ENCODE measurements at regions not wholly inside any gene's neighbourhood (a gene's known extent, or its start where the extent isn't known, plus 50 kb on each side); places are given as distances from the start of the nearest gene placed in this dataset.

DNA sequence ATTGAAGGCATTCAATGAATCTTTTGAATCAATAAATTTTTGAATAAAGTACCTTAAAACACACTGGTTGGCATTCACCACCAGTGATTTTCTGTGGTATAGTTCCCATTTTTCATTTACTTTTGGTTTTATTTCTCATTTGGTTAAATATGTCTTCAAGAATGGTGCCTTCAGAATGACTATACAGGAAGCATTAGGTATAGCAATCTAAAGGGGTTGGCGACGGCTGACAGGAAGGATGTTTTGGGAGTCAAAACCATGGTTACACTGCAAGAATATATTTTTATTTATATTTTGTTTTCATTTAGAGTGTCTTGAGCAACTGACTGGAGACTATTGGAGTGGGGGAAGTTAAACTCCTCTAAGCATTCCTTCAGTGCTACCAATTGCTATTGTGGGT is 235.7 kb downstream of the HTR1A start:
- ATAC-seq (no peak), DNase-seq (no peak)
- H3K9me3 ChIP-seq: no peaks in the 10 kb centered on the region
- TF ChIP-seq, protein P1, sequence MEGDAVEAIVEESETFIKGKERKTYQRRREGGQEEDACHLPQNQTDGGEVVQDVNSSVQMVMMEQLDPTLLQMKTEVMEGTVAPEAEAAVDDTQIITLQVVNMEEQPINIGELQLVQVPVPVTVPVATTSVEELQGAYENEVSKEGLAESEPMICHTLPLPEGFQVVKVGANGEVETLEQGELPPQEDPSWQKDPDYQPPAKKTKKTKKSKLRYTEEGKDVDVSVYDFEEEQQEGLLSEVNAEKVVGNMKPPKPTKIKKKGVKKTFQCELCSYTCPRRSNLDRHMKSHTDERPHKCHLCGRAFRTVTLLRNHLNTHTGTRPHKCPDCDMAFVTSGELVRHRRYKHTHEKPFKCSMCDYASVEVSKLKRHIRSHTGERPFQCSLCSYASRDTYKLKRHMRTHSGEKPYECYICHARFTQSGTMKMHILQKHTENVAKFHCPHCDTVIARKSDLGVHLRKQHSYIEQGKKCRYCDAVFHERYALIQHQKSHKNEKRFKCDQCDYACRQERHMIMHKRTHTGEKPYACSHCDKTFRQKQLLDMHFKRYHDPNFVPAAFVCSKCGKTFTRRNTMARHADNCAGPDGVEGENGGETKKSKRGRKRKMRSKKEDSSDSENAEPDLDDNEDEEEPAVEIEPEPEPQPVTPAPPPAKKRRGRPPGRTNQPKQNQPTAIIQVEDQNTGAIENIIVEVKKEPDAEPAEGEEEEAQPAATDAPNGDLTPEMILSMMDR (IDR thresholded peaks at IDR 0.05): no peak
- TF ChIP-seq POLR2A (IDR thresholded peaks at IDR 0.05): no peak
- H3K27me3 ChIP-seq: no peaks in the 10 kb centered on the region
- no peaks in the 10 kb centered on the region for H3K36me3 ChIP-seq (replicated peaks in 1 of 2; ENCODE audit: insufficient read depth in 1 of 2, low read depth in 2 of 2)
- 68 to 89% methylated on average over 2 of the region's 2 CpGs for WGBS, 2 donors
- no peak overlapping the region for H3K4me3 ChIP-seq
- intact Hi-C loops (cut with DNase I): no loop called here
- H3K4me1 ChIP-seq: no peaks in the 10 kb centered on the region
- no peak overlapping the region for H3K27ac ChIP-seq

DNA sequence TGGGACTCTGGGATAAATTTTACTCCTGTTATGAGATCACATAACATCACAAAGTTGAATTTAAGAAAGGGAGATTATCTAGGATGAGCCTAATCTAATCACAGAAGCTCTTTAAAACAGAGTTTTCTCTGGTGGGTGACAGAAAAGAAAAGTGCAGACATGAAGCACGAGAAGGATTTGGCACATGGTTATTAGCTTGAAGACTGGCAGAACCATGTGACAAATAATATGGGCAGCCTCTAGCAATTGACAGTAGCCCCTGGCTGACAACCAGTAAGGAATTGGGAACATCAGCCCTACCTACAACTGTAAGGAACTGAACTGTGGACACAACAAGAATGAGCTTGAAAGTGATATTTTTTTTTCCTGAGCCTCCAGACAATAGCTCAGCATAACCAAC is 243.1 kb downstream of the HTR1A start:
- no peaks in the 10 kb centered on the region for H3K27me3 ChIP-seq
- H3K4me1 ChIP-seq: no peaks in the 10 kb centered on the region
- TF ChIP-seq, protein P1 (IDR thresholded peaks at IDR 0.05): no peak
- no peak for DNase-seq
- H3K4me3 ChIP-seq: no peak overlapping the region
- 65 to 71% methylated on average over 1 of the region's 1 CpG for WGBS, 2 donors
- ATAC-seq: no peak
- intact Hi-C loops (cut with DNase I): no loop called here
- H3K36me3 ChIP-seq (replicated peaks in 1 of 2; ENCODE audit: insufficient read depth in 1 of 2, low read depth in 2 of 2): no peaks in the 10 kb centered on the region
- no peak overlapping the region for H3K27ac ChIP-seq
- H3K9me3 ChIP-seq: no peaks in the 10 kb centered on the region

DNA sequence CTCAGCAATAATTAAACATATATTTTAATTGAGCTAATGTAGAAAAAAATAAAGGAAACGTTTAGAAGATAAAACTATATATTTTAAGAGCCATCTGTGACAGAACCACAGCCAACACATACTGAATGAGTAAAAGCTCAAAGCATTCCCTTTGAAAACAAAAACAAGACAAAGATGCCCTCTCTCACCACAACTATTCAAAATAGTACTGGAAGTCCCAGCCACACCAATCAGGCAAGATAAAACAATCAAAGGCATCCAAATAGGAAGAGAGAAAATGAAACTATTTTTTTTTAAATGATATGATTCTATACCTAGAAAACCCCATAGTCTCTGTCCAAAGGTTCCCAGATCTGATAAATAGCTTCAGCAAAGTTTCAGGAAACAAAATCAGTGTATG is 262.0 kb downstream of the HTR1A start:
- Histone ChIP-seq H3K27me3 (no peaks in the 10 kb centered on the region), H3K9me3 (no peaks in the 10 kb centered on the region), H3K4me3 (no peak overlapping the region), H3K36me3 (replicated peaks in 1 of 2; ENCODE audit: insufficient read depth in 1 of 2, low read depth in 2 of 2) (no peaks in the 10 kb centered on the region), H3K4me1 (no peaks in the 10 kb centered on the region), H3K27ac (no peak overlapping the region)
- intact Hi-C loops (cut with DNase I): no loop called here
- WGBS, 2 donors: 29 to 35% methylated on average over 1 of the region's 1 CpG
- no peak for ATAC-seq
- TF ChIP-seq, protein P1 (IDR thresholded peaks at IDR 0.05): no peak
- no peak for TF ChIP-seq POLR2A (IDR thresholded peaks at IDR 0.05)
- DNase-seq: no peak

DNA sequence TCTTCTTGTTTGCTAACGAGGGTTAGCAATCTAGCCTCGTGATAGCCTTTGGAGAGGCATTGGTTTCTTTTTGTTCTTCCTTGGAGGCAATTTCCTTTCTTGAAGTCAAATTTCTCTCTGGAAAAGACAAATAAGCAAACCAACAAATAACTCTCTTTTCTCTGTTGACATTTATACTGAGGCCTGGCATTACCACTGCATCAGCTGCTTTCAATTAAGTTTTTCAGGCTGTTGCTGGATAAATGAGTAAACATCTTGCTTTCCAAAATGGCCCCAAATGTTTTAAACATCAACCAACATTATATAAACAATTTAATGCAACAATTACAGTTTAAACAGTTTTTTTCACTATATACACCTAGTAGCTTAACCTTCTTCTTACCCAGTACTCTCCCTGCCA is 264.4 kb downstream of the HTR1A start:
- ATAC-seq: no peak
- intact Hi-C loops (cut with DNase I): no loop called here
- no peak for TF ChIP-seq POLR2A (IDR thresholded peaks at IDR 0.05)
- TF ChIP-seq, protein P1 (IDR thresholded peaks at IDR 0.05): no peak
- Histone ChIP-seq H3K4me3 (no peak overlapping the region), H3K4me1 (no peaks in the 10 kb centered on the region), H3K27me3 (no peaks in the 10 kb centered on the region), H3K36me3 (replicated peaks in 1 of 2; ENCODE audit: insufficient read depth in 1 of 2, low read depth in 2 of 2) (no peaks in the 10 kb centered on the region), H3K27ac (no peak overlapping the region), H3K9me3 (no peaks in the 10 kb centered on the region)
- DNase-seq: no peak
- WGBS, 2 donors: 85% methylated on average over 2 of the region's 2 CpGs

DNA sequence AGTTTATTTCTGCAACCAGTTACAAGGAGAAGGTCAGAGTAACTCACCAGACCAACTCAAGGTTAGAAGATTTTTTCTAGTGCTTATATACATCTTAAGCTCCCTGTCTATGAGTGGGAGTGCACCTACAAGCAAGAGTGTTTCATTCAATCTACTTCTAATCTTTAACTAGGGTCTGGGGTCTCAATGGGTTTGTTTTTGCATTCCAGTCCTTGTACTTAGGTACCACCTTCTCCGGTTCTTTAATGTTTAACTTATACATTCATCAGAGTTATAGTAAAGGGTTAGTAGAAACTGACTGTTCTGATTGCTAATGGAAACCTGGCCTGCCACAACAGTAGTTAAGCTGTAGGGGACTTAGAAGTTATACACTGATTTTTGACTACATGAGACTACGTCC is 271.7 kb downstream of the HTR1A start:
- Histone ChIP-seq H3K4me3 (no peak overlapping the region), H3K27ac (no peak overlapping the region)
- no peak for ATAC-seq

More for the DNA sequence above, 271.7 kb downstream of the HTR1A start:
- intact Hi-C loops (cut with DNase I): no loop called here
- 37 to 65% methylated on average over 2 of the region's 2 CpGs for WGBS, 2 donors
- Histone ChIP-seq H3K36me3 (replicated peaks in 1 of 2; ENCODE audit: insufficient read depth in 1 of 2, low read depth in 2 of 2) (no peaks in the 10 kb centered on the region), H3K9me3 (no peaks in the 10 kb centered on the region), H3K27me3 (no peaks in the 10 kb centered on the region), H3K4me1 (no peaks in the 10 kb centered on the region)
- no peak for TF ChIP-seq POLR2A (IDR thresholded peaks at IDR 0.05)
- DNase-seq: no peak
